ENCODE measurements at regions not wholly inside any gene's neighbourhood (a gene's known extent, or its start where the extent isn't known, plus 50 kb on each side); places are given as distances from the start of the nearest gene placed in this dataset.

- TF ChIP-seq CTCF (IDR thresholded peaks at IDR 0.05; ENCODE audit: insufficient read depth, low read length, poor library complexity, severe bottlenecking) (no peak), EZH2phosphoT487 (conservative IDR thresholded peaks at IDR 0.05; ENCODE audit: low read length) (no peak)
These were observed 184.4 kb upstream of the ZNF217 start for GRCh38 chr20:53778041-53778516.

Data from SU-DHL-6 (cell line).